Neural progenitor cell (in vitro differentiated cells): ENCODE measurements at regions not wholly inside any gene's neighbourhood (a gene's known extent, or its start where the extent isn't known, plus 50 kb on each side); places are given as distances from the start of the nearest gene placed in this dataset.

Experiments
- DNase-seq: peaks from one replicate; pipeline ENCODE4 v3.0.0-alpha.2; 2016; ENCODE audit warnings: low spot score
- H2AFZ ChIP-seq: fragments of 200-600 bp; sonication (generic); replicated peaks from 2 replicates; pipeline ENCODE4 v1.6.1; 2016; ENCODE audit warnings: antibody characterized with exemption
- H3F3A ChIP-seq: fragments of 200-600 bp; sonication (generic); 2 replicates; pipeline ENCODE4 v1.6.1; 2016; ENCODE audit warnings: antibody characterized with exemption, low read depth
- H3K27ac ChIP-seq: fragments of 200-600 bp; sonication (generic); 2 replicates; pipeline ENCODE4 v1.5.1; 2016; ENCODE audit warnings: mild to moderate bottlenecking
- H3K27me3 ChIP-seq: fragments of 200-600 bp; sonication (generic); 2 replicates; pipeline ENCODE4 v1.6.1; 2016; ENCODE audit warnings: mild to moderate bottlenecking, moderate library complexity
- H3K36me3 ChIP-seq: fragments of 200-600 bp; sonication (generic); 2 replicates; pipeline ENCODE4 v1.5.1; 2016
- H3K4me1 ChIP-seq: fragments of 200-600 bp; sonication (generic); 2 replicates; pipeline ENCODE4 v1.6.1; 2016; ENCODE audit warnings: mixed run types
- H3K4me2 ChIP-seq: fragments of 200-600 bp; sonication (generic); 2 replicates; pipeline ENCODE4 v1.6.1; 2016
- H3K4me3 ChIP-seq: fragments of 200-600 bp; sonication (generic); 2 replicates; pipeline ENCODE4 v1.5.1; 2016
- H3K79me2 ChIP-seq: fragments of 200-600 bp; sonication (generic); 2 replicates; pipeline ENCODE4 v1.6.1; 2016; ENCODE audit warnings: low read depth
- H3K9ac ChIP-seq: fragments of 200-600 bp; sonication (generic); 2 replicates; pipeline ENCODE4 v1.6.1; 2016
- H3K9me3 ChIP-seq: fragments of 200-600 bp; sonication (generic); 2 replicates; pipeline ENCODE4 v1.5.1; 2016; ENCODE audit warnings: low read depth
- H4K20me1 ChIP-seq: fragments of 200-600 bp; sonication (generic); 2 replicates; pipeline ENCODE4 v1.6.1; 2016; ENCODE audit warnings: low read depth
- H3K27ac Mint-ChIP-seq: 3 replicates; pipeline ENCODE4 v1.8.0; 2021; ENCODE audit warnings: mixed read lengths
- H3K27me3 Mint-ChIP-seq: 2 replicates; pipeline ENCODE4 v1.8.0; 2022; ENCODE audit warnings: low read depth, mild to moderate bottlenecking, inconsistent platforms, moderate library complexity, mixed read lengths; ENCODE audit not compliant: insufficient read depth
- H3K36me3 Mint-ChIP-seq: 3 replicates; pipeline ENCODE4 v1.8.0; 2021; ENCODE audit warnings: mixed read lengths
- H3K4me1 Mint-ChIP-seq: 3 replicates; pipeline ENCODE4 v1.8.0; 2021; ENCODE audit warnings: mixed read lengths
- H3K4me3 Mint-ChIP-seq: 3 replicates; pipeline ENCODE4 v1.8.0; 2021; ENCODE audit warnings: mild to moderate bottlenecking, moderate library complexity, mixed read lengths
- H3K9me3 Mint-ChIP-seq: 3 replicates; pipeline ENCODE4 v1.8.0; 2020; ENCODE audit warnings: mixed read lengths
- CTCF ChIP-seq: fragments of 200-600 bp; sonication (generic); IDR thresholded peaks from 2 replicates; pipeline ENCODE4 v1.5.1; 2017; ENCODE audit warnings: antibody characterized with exemption, mild to moderate bottlenecking
- EZH2 ChIP-seq: fragments of 200-600 bp; sonication (generic); IDR thresholded peaks from 2 replicates; pipeline ENCODE4 v1.6.1; 2017; ENCODE audit warnings: antibody characterized with exemption, mild to moderate bottlenecking, moderate library complexity
- EZH2phosphoT487 ChIP-seq: fragments of 200-600 bp; sonication (generic); IDR thresholded peaks from 2 replicates; pipeline ENCODE4 v1.6.1; 2017; ENCODE audit warnings: antibody characterized with exemption

- Histone ChIP-seq H3K27ac (no peak overlapping the region), H4K20me1 (no peaks in the 10 kb centered on the region), H3K36me3 (no peaks in the 10 kb centered on the region), H3K4me2 (no peak overlapping the region), H3K4me1 (no peaks in the 10 kb centered on the region), H3K9ac (no peak overlapping the region), H3K79me2 (no peaks in the 10 kb centered on the region), H3K4me3 (no peak overlapping the region), H2AFZ (no peak overlapping the region), H3K27me3 (no peaks in the 10 kb centered on the region), H3F3A (no peaks in the 10 kb centered on the region), H3K9me3 (no peaks in the 10 kb centered on the region)
- Mint-ChIP-seq H3K4me3 (no peak overlapping the region), H3K36me3 (no peaks in the 10 kb centered on the region), H3K27ac (no peak overlapping the region), H3K27me3 (no peaks in the 10 kb centered on the region), H3K9me3 (no peaks in the 10 kb centered on the region), H3K4me1 (peaks cover 4% of the 10 kb centered on the region)
- DNase-seq, result no peak
- TF ChIP-seq CTCF (no peak), EZH2phosphoT487 (no peak), EZH2 (no peak)
These were observed 65.0 kb upstream of the PRDX6 start for GRCh38 chr1:173411835-173412742.

- Mint-ChIP-seq H3K27ac (no peak overlapping the region), H3K4me3 (no peak overlapping the region), H3K4me1 (peaks cover 4% of the 10 kb centered on the region), H3K27me3 (no peaks in the 10 kb centered on the region), H3K36me3 (no peaks in the 10 kb centered on the region), H3K9me3 (no peaks in the 10 kb centered on the region)
- H3K4me2 ChIP-seq, result no peak overlapping the region
- no peak overlapping the region for H3K4me3 ChIP-seq
- no peaks in the 10 kb centered on the region for H3K36me3 ChIP-seq
- H2AFZ ChIP-seq, result no peak overlapping the region
- H3K4me1 ChIP-seq, result no peaks in the 10 kb centered on the region
- H3K27me3 ChIP-seq, result no peaks in the 10 kb centered on the region
- H3K9ac ChIP-seq, result no peak overlapping the region
- H3K9me3 ChIP-seq, result no peaks in the 10 kb centered on the region
- no peak for TF ChIP-seq EZH2phosphoT487
- no peak for TF ChIP-seq EZH2
- DNase-seq, result no peak
- no peaks in the 10 kb centered on the region for H4K20me1 ChIP-seq
- H3K79me2 ChIP-seq, result no peaks in the 10 kb centered on the region
- no peaks in the 10 kb centered on the region for H3F3A ChIP-seq
- H3K27ac ChIP-seq, result no peak overlapping the region
These were observed 63.8 kb upstream of the PRDX6 start for GRCh38 chr1:173413271-173413707.

- Histone ChIP-seq H4K20me1 (no peaks in the 10 kb centered on the region), H3K9ac (no peak overlapping the region), H3K36me3 (no peaks in the 10 kb centered on the region), H3K27ac (no peak overlapping the region), H3K9me3 (no peaks in the 10 kb centered on the region), H3K4me2 (no peak overlapping the region), H3F3A (no peaks in the 10 kb centered on the region), H3K4me3 (no peak overlapping the region), H3K79me2 (no peaks in the 10 kb centered on the region), H2AFZ (no peak overlapping the region), H3K4me1 (no peaks in the 10 kb centered on the region), H3K27me3 (no peaks in the 10 kb centered on the region)
- TF ChIP-seq EZH2 (no peak), EZH2phosphoT487 (no peak), CTCF (no peak)
- no peaks in the 10 kb centered on the region for H3K9me3 Mint-ChIP-seq
- no peak for DNase-seq
- no peaks in the 10 kb centered on the region for H3K36me3 Mint-ChIP-seq
- no peak overlapping the region for H3K27ac Mint-ChIP-seq
- H3K4me3 Mint-ChIP-seq, result no peak overlapping the region
- H3K27me3 Mint-ChIP-seq, result no peaks in the 10 kb centered on the region
- H3K4me1 Mint-ChIP-seq, result peaks cover 4% of the 10 kb centered on the region
These were observed 63.0 kb upstream of the PRDX6 start for GRCh38 chr1:173414136-173414535.
